SJSA1 (cell line): ENCODE measurements at regions not wholly inside any gene's neighbourhood (a gene's known extent, or its start where the extent isn't known, plus 50 kb on each side); places are given as distances from the start of the nearest gene placed in this dataset.
"Not testable (repeated sequence)": the region's sequence is repeated elsewhere in the genome, so short reads cannot be mapped to it uniquely, and the experiment has no call there.

Experiments
- DNase-seq, 2 experiments: peaks; one replicate each; pipeline ENCODE4 v3.0.0-alpha.2; 2015 to 2020; ENCODE audit warnings: low spot score in 2 of 2, low read depth in 1 of 2
- H3K27ac ChIP-seq: fragments of 250-450 bp; sonication (Bioruptor Pico); 2 replicates; pipeline ENCODE4 v1.5.1; 2020; ENCODE audit warnings: mild to moderate bottlenecking, moderate library complexity
- H3K27me3 ChIP-seq: fragments of 250-450 bp; sonication (Bioruptor Pico); replicated peaks from 2 replicates; pipeline ENCODE4 v1.5.1; 2020; ENCODE audit warnings: mild to moderate bottlenecking, moderate library complexity
- H3K36me3 ChIP-seq: fragments of 250-450 bp; sonication (Bioruptor Pico); 2 replicates; pipeline ENCODE4 v1.5.1; 2020; ENCODE audit warnings: mild to moderate bottlenecking
- H3K4me1 ChIP-seq: fragments of 250-450 bp; sonication (Bioruptor Pico); replicated peaks from 2 replicates; pipeline ENCODE4 v1.6.1; 2021; ENCODE audit warnings: mild to moderate bottlenecking
- H3K4me3 ChIP-seq: fragments of 250-450 bp; sonication (Bioruptor Pico); 2 replicates; pipeline ENCODE4 v1.5.1; 2020; ENCODE audit warnings: mild to moderate bottlenecking
- H3K9me3 ChIP-seq: fragments of 250-450 bp; sonication (Bioruptor Pico); replicated peaks from 2 replicates; pipeline ENCODE4 v1.5.1; 2020; ENCODE audit warnings: mild to moderate bottlenecking

DNA sequence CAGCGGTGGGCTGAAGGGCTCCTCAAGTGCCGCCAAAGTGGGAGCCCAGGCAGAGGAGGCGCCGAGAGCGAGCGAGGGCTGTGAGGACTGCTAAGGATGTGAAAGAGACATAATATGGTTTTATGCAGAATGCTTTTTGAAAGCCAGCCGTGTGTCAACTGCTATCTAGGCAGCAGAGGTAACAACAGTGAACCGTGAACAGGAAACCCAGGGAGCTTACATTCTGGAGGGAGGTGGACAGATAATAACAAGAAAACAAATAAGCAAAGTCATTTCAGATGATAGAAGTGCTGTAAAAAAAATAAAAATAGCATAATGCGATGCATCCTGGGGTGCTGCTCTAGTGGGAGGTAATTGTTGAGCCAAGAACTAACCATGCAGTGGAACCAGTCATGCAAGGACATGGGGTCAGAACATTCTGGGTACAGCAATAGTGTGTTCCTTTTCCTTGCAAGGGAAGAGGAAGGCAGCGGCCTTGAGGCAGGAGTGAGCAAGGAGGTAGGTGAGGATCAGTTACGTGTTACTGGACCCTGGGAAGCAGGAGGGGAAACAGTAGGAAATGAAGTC lies 134.4 kb upstream of the TMEM170B start:
- no peaks in the 10 kb centered on the region for H3K9me3 ChIP-seq

DNA sequence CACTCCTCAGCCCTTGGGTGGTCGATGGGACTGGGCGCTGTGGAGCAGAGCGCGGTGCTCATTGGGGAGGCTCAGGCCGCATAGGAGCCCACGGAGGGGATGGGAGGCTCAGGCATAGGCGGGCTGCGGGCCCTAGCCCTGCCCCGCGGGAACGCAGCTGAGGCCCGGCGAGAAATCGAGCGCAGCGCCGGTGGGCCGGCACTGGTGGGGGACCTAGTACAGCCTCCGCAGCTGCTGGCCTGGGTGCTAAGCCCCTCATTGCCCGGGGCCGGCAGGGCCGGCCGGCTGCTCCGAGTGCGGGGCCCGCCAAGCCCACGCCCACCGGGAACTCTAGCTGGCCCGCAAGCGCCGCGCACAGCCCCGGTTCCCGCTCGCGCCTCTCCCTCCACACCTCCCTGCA lies 135.0 kb upstream of the TMEM170B start:
- not testable (repeated sequence) for H3K36me3 ChIP-seq, H3K27me3 ChIP-seq, H3K9me3 ChIP-seq, H3K27ac ChIP-seq, DNase-seq, H3K4me1 ChIP-seq, H3K4me3 ChIP-seq

More for the DNA sequence above, 134.4 kb upstream of the TMEM170B start:
- H3K27ac ChIP-seq = no peak overlapping the region
- no peaks in the 10 kb centered on the region for H3K27me3 ChIP-seq
- no peaks in the 10 kb centered on the region for H3K4me1 ChIP-seq
- H3K4me3 ChIP-seq = no peak overlapping the region
- no peak for DNase-seq
- no peaks in the 10 kb centered on the region for H3K36me3 ChIP-seq

DNA sequence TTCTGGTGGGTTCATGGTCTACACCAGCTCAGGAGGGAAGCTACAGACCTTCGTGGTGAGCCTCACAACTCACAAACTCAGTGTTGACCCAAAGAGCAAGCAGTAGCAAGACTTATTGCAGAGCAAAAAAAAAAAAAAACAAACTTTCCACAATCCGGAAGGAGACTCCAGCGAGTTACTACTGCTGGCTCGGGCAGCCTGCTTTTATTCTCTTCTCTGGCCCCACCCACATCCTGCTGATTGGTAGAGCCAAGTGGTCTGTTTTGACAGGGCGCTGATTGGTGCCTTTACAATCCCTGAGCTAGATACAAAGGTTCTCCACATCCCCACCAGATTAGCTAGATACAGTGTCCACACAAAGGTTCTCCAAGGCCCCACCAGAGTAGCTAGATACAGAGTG lies 135.6 kb upstream of the TMEM170B start:
- H3K4me1 ChIP-seq, H3K9me3 ChIP-seq, H3K36me3 ChIP-seq, DNase-seq, H3K27ac ChIP-seq, H3K27me3 ChIP-seq, H3K4me3 ChIP-seq: not testable (repeated sequence)

DNA sequence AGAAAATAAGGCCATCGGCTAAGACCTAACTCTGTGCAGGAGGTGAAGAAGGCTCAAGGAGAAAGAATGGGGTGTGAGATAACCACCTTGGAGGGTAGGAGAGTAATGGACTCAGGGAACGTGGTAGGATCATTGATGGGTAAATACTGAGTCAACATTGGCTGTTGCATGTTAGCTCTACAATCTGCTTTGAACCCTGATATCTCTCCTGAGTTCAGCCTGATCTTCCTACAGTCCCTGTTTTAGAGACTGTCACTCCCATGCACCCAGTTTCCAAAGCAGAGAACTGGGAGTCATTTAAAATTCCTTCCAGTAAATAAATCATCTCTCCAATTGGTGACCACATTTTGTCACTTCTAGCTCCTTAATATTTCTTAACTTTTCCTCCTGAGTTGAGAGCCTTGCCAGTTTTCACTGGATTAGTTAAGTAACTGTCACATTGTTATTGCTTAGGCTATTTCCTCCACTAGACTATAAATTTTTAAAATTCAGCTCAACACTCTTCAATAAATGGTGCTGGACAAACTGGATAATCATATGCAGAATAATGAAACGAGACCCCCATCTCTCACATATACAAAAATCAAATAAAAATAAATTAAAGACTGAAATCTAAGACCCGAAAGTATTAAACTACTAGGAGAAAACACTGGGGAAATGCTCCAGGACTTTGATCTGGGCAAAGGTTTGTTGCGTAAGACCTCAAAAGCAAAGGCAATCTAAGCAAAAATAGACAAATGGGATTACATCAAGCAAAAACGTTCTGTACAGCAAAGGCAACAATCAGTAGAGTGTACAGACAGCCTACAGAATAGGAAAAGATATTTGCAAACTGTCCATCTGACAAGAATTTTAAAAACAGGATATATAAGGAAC lies 138.9 kb upstream of the TMEM170B start:
- Histone ChIP-seq H3K9me3 (no peaks in the 10 kb centered on the region), H3K27ac (no peak overlapping the region), H3K27me3 (no peaks in the 10 kb centered on the region), H3K4me3 (no peak overlapping the region), H3K4me1 (peaks cover 18% of the 10 kb centered on the region), H3K36me3 (no peaks in the 10 kb centered on the region)
- DNase-seq = no peak

DNA sequence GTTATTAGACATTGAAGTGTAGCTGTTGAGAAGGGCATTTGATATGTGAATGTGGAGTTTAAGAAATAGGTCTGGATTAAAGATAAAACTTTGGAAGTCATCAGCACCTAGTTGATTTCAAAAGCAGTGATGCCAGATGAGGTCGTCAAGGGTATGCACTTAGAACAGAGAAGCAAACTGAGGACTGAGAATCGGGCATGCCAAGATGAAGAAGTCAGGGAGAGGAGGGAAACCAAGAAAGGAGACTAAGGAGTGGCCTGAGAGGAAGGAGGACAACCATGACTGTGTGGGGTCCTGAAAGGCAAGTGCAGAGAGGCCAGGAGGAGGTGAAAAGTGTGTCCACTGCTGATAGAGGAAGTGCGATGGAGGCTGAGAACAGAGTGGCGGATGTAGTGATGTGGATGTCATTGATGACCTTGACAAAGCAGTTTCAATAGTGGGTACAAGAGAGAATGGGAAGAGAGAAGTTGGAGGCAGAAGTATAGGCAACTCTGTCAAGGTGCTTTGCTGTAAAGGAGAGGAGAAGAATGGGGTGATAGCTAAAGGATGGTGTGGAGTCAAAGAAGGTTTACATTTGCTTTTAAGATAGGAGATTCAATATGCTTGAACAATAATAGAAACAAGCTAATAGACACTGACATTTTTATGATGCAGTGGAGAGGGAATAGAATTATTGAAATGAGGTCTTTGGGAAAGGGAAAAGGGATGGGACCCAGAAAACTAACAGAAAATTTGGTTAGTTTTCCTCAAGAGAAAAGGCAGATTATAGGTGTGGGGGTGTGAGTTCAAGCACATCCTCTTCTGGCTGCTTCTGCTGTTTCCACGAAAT lies 139.7 kb upstream of the TMEM170B start:
- Histone ChIP-seq H3K27ac (no peak overlapping the region), H3K36me3 (no peaks in the 10 kb centered on the region), H3K9me3 (no peaks in the 10 kb centered on the region), H3K4me3 (no peak overlapping the region), H3K27me3 (no peaks in the 10 kb centered on the region), H3K4me1 (peaks cover 26% of the 10 kb centered on the region)
- DNase-seq = no peak

DNA sequence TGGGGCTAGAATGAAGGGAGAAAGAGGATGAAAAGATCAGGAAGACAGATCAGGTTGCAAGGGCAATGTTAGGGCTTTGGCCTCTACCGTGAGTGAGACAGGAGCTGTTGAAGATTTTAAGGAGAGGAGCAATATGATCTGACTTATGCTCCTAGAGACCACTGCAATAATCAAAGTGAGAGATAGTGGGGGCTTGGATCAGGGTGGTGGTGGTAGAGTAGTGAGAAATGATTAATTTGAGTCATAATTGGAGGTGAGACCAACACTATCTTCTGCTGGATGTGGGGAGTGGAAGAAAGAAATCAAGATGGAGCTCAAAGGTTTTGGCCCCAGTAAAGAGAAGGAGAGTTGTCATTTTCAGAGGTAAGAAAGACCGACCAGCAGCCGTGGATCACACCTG lies 140.7 kb upstream of the TMEM170B start:
- H3K36me3 ChIP-seq = no peaks in the 10 kb centered on the region
- H3K27me3 ChIP-seq = no peaks in the 10 kb centered on the region
- H3K27ac ChIP-seq = no peak overlapping the region
- no peaks in the 10 kb centered on the region; the same call in 1 of the 2 replicates for H3K9me3 ChIP-seq
- no peak overlapping the region for H3K4me3 ChIP-seq
- DNase-seq = no peak
- peaks cover 33% of the 10 kb centered on the region for H3K4me1 ChIP-seq

DNA sequence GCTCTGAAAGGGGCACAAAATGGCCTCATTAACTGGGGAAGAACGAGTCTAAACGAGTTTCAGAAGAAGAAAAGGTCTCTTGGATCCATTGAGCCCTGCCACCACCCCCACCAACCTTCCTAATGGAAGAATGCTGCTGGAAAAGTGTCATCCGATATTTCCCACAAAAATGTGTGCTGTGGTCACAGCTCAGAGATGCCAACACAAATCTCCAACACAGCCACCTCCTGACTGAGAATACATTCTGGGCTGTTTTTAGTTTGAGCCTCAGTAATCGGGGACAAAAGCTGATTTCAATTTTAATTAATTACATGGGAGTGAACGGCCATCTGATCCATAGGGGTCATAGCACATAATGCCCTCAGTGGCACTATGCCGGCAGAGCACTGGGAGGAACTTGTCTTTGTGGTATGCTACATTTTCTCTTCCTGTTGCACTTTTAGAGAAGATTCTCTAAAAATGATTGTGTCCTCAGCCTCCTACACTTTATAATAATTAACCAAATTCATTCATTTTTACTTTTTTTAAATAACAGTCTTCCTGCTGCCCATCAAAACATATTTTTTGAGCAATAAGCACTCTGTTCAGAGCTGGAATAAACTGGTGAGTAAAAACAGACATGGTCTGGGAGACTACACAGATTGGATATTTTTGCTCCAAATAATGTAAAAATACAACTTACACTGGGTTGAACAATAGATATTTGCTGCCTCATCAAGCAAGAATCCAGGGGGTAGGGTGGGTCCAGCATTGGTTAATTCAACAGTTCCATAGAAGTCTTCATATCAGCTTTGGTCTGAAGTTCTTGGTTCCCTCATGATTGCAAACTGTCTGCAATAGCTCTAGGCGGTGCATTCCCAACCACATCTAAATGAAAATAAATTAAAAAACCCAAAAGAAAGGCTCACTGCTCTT lies 143.6 kb upstream of the TMEM170B start:
- Histone ChIP-seq H3K9me3 (no peaks in the 10 kb centered on the region; the same call in 1 of the 2 replicates), H3K27ac (peak overlapping the region; percentile 97), H3K4me3 (no peak overlapping the region), H3K4me1 (peaks cover 48% of the 10 kb centered on the region), H3K36me3 (no peaks in the 10 kb centered on the region), H3K27me3 (no peaks in the 10 kb centered on the region)
- peak; percentile 79 to 82 for DNase-seq

DNA sequence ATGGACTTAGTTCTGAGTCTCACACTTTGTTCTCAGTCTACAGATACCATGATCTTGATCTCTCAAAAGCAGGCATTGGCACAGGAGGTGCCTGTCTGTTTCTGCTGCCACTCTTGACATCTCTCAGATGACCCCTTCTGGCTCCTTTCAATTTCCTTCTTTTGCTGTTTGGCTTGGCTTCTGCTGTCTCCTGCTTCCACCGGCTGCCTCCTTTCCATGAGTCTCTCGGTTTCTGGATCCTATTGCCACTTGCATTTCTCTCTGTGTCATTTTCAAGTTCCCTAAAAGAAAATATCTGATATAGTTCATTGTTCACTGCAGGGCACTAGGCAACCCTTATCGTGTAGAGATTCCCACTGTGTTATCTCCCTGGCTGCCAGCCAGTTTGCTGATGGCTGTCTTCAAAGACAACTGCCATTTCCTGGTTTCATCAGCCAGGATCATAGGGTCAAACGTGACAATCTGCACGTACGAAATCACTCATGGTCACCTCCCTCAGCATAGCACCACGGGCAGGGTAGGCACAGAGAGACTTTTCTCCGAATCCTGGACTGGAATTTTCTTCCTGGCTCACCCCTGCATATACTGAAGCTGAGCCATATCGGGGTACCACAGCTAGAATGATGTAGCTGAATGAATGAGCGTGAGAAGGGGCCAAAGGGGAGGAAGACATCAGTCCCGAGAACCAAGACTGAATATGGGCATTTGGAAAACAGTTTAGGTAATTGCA lies 144.6 kb upstream of the TMEM170B start:
- Histone ChIP-seq H3K36me3 (no peaks in the 10 kb centered on the region), H3K4me3 (no peak overlapping the region), H3K4me1 (peaks cover 50% of the 10 kb centered on the region), H3K27me3 (no peaks in the 10 kb centered on the region), H3K9me3 (no peaks in the 10 kb centered on the region; the same call in 1 of the 2 replicates), H3K27ac (peak overlapping the region; percentile 97)
- DNase-seq = no peak

DNA sequence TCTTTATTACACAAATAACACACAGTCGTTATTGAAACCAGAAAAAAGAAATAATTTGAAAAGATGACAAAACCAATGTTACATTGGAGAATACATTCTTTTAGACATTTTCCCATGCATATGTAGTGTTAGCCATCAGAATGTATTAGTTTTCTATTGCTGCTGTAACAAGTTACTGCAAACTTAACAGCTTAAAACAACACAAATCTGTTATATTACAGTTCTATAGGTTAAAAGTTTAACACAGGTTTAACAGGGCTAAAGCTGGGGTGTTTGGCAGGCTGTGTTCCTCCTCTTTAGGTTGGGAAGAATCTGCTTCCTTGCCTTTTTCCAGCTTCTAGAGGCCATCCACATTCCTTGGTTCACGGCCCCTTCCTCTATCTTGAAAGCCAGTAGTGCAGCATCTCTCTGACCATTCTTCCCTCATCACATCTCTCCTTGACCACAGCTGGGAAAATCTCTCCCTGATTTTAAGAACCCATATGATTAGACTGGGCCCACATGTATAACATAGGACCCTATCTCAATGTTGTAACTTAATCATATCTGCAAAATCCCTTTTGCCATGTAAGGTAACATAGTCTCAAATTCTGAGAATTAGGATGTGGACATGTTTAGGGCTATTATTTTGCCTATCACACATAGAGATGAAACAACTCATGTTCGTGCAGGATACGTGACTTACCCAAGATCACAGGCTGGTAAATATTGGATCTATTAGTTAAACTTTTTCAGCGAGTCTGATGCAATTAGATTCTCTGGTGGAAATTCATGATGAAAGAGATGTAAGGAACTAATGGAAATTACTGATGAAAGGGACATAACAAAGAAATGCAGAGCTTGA lies 145.4 kb upstream of the TMEM170B start:
- H3K27ac ChIP-seq = no peak overlapping the region; the same call in 1 of the 2 replicates
- DNase-seq = no peak

DNA sequence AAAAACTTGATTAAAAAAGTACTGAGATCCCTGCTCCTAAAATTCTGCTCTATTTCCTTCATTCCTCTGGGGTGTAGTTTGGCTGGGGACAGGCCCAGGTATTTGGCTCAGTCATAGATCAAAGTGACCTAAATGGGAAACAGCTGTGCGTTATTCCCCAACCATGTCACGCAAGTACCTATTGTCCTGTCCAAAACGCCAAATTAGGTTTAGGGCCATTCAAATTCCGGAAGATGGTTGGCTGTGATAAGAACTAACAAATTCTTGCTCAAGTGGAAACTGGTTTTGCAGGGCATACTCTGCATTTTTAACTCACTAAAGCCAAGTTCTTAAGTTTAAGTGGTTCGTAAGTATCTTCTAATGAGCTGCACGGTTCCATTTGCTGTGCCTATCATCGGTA lies 147.6 kb upstream of the TMEM170B start:
- peak; percentile 57 to 65 for DNase-seq
- peaks cover 55% of the 10 kb centered on the region for H3K4me1 ChIP-seq
- H3K9me3 ChIP-seq = no peaks in the 10 kb centered on the region; the same call in 1 of the 2 replicates
- no peaks in the 10 kb centered on the region for H3K36me3 ChIP-seq
- no peaks in the 10 kb centered on the region for H3K27me3 ChIP-seq
- peak overlapping the region; percentile 80 for H3K27ac ChIP-seq
- no peak overlapping the region for H3K4me3 ChIP-seq

More for the DNA sequence above, 145.4 kb upstream of the TMEM170B start:
- no peak overlapping the region for H3K4me3 ChIP-seq
- H3K36me3 ChIP-seq = no peaks in the 10 kb centered on the region
- peaks cover 50% of the 10 kb centered on the region for H3K4me1 ChIP-seq
- H3K27me3 ChIP-seq = no peaks in the 10 kb centered on the region
- H3K9me3 ChIP-seq = no peaks in the 10 kb centered on the region; the same call in 1 of the 2 replicates

DNA sequence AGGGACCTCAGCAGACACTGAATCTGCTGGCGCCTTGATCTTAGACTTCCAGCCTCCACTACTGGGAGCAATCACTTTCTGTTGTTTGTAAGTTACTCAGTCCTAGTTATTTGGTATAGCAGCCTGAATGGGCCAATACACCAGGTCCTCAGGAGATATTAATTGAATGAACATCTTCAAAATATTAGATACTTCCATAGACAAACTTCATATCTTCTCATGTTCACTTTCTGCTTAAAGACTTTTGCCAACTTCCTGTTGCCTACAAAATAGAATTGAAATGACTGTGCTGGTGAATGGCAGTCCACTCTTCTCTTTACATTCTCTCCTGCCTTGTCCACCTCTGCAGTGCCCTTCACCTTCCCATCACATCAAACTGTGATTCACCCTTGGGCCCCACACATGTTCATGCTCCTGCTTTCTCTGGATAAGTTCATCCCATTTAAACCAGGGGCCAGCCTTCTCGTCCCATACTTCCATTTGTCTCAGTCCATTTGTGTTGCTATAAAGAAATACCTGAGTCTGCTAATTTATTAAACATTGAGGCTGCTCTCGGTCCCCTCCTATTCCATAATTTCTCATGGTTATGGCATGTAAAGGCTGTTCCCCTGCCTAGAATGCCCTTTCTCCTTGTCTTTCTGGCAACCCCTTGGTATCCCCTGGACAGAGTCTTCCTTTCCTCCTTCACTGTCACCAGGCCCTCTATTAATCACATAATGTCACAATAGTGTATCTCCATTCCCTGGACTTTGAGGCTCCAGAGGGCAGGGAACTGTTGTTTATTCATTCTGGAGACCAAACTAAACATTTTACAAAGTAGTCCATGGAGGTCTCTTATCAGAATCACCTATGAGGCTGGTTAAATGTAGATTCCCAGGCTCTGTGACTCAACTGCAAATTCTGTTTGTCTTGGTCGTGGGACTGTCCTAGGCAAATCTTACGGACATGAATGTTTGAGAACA lies 148.3 kb upstream of the TMEM170B start:
- Histone ChIP-seq H3K4me3 (no peak overlapping the region), H3K27ac (peak overlapping the region; percentile 80)
- DNase-seq = peak in 1 of 2 experiments; percentile 34

More for the DNA sequence above, 148.3 kb upstream of the TMEM170B start:
- H3K27me3 ChIP-seq = no peaks in the 10 kb centered on the region
- no peaks in the 10 kb centered on the region; the same call in 1 of the 2 replicates for H3K9me3 ChIP-seq
- no peaks in the 10 kb centered on the region for H3K36me3 ChIP-seq
- peaks cover 55% of the 10 kb centered on the region for H3K4me1 ChIP-seq
